OCI-M2 (cell line): ENCODE measurements at regions not wholly inside any gene's neighbourhood (a gene's known extent, or its start where the extent isn't known, plus 50 kb on each side); places are given as distances from the start of the nearest gene placed in this dataset.
"Not testable (repeated sequence)": the region's sequence is repeated elsewhere in the genome, so short reads cannot be mapped to it uniquely, and the experiment has no call there.

Source experiments
- DNase-seq: peaks from one replicate; lab custom pipeline; 2025; ENCODE audit not compliant: unreplicated experiment; lab: John Stamatoyannopoulos, UW

- DNase-seq = no peak
These were observed 713.4 kb upstream of the PCDH20 start for GRCh38 chr13:62129000-62129551.

- no peak for DNase-seq
These were observed 710.8 kb upstream of the PCDH20 start for GRCh38 chr13:62126400-62126799.

DNA sequence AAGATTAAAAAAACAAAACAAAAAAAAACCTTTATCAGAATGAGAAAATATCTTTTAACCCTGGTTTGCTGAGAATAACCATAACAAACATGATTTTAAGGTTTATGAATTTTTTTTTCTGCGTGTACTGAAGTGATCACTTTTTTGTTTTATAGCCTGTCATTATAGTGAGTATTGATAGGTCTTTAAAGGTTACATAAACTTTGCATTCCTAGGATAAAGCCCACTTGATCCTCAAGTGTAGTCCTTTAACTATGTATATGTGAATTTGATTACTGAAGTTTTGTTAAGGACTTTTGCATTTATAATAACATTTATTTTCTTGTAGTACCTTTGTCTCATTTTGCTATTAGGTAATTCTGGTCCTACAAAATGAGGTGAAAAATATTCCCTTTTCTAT, 709.8 kb upstream of the PCDH20 start:
- no peak for DNase-seq

DNA sequence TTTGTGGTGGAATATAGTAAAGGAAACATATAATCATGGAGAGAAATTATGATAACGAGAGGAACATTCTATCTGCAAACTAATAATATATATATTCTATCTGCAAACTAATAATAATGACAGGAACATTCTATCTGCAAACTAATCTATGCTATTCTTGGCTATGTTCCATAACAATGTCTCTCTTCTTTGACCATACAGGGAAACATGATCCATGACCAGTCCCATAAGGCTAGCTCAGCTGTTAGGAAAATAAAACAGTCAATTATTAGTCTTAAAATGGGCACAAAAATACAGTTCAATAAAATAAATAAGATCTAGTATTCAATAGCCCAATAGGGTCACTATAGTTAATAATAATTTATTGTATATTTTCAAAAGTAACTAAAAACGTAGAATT, 707.8 kb upstream of the PCDH20 start:
- DNase-seq = no peak

DNA sequence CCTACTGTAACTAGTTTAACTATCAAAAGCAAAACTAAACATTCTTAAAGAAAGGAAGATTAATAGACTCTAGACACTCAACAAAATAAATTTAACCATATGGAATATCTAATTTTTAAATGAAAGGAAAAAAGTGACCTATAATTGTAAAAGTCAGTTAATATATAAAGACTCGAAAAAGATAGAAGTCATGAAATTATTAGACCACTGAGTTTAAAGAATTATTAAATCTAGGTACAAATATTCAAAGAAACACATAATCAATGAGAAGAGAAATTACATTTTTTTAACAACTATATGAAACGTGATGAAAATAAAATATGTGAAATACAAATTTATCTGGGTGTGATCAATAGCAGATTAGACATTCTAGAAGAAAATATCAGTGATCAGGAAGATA, 706.8 kb upstream of the PCDH20 start:
- DNase-seq = no peak

DNA sequence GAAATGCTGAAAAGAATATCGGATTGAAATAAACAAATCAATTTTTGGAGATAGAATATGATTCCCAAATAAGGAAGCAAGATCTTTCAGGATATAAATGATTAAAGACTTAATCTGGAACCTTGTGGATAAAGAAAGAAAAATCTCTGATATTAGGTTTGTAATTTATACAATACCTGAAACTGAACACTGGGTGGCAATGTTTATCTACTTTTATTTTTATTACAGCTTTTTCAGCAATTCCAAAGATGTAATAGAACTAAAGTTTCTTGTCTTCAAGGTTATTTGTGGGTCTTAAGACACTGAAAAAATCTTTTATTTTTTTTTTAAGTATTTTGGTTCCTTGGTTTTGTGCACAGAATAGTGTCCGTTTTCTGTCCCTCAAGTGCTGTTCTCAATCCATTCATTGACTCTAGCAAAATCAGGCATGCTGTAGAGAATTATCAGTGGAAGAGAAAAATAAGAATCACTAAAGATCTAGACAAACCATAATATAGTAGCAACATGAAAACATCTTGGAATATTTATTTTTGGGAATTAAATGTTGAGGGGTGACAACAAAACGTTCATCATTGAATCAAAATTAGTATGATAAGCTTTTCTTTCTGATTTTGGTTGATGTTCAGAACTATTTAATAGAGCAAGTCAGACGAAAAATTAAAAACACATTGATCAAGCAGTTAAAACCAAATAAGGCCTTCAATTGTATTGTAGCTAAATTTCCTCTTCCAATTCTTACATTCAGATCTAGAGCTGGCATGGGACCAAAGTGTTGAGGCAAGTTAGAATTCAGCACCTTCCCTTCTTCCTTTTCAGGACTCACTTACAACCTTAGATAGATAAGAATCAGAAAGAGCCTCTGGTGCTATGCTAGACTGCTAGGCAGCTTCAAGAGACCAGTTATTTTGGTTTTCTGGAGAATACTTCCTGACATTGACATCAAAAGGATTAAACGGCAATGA, 704.4 kb upstream of the PCDH20 start:
- DNase-seq = no peak

DNA sequence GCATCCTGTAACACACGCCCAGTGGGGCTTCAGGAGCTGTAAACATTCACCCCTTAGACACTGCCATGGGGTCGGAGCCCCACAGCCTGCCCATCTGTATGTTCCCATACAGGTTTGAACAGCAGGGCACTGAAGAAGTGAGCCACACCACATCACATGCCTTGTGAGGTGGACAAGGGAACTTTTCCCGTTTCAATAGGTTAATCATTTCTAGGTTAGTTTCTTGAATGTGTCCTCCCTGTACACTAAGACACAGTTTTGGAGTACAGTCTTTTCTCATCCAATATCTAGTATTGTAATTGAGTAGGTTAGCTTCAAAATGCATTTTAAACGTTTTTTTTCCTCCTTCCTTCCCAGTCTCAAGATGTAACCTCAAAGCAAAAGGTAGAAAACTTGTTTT, 700.2 kb upstream of the PCDH20 start:
- DNase-seq = no peak

GRCh38 chr13:62113179-62113578, 697.5 kb upstream of the PCDH20 start:
- DNase-seq = no peak

GRCh38 chr13:62110079-62110478, 694.4 kb upstream of the PCDH20 start:
- no peak for DNase-seq

- DNase-seq = not testable (repeated sequence)
These were observed 688.5 kb upstream of the PCDH20 start for GRCh38 chr13:62104136-62104535.

DNA sequence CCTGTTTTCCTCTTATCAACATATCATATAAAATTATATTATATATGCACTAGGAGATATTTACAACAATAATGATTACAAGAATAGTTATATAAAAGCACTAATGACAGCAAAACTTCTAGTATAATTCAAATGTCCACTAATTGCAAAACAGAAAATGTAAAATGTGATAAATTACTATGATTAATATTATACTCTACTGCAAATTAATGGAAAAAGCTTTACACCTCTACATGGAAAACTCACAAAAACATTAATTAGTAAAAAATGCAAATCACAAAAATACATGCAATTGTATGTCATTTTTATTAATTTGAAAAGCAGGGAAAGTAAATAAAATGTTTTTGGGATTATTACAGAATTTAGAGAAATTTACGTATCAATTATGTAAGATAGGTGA, 681.0 kb upstream of the PCDH20 start:
- no peak for DNase-seq

- DNase-seq = no peak
These were observed 679.3 kb upstream of the PCDH20 start for GRCh38 chr13:62094932-62095331.

DNA sequence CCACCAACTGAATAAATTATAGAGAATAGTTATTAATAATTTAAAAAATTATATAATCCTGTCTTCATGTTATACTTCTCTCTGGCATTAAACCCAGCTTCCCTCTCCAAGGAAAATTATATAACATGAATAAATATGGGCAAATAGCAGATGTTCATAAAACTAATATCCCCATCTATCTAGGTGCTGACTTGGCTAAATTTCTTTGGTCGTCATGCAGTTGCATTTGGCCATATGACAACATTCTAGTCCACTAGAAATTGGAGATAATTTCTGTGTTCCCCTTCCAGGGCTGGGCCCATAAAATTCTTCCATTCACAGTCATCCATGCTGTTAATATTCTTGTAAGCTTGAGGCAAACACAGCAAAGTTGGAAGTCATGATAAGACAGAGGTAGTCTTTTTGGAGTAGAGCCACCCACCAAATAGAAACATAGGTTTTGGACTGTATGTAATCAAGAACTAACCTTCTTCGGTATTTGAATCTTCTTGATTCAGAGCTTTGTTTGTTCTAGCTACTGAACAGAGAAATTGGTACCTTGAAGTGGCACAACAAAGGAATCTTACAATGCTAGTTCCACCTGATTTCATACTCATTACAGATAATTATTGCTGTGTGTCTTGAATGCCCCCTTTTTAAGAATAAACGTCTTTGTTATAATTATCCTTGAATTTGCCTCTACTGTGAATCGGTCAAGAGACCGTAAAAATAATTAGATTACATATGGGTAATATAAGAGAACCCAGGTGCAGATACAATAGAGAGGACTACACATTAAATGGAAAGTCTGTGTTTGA, 678.5 kb upstream of the PCDH20 start:
- no peak for DNase-seq

DNA sequence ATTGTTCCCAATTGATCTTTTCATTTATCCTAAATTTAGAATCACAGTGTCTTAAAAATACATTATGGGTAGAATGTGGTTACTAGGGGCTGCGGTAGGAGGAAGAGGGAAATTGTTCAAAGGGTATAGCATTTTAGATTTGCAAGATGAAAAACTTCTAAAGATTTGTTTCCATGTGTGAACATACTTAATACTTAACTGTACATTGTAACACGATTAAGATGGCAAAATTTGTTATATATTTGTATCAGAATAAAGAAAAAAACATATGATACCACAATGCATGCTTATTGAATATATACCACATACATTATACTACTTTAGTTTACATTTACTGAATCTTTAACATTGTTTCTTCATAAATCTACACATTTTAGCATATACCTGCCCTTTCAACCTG, 677.3 kb upstream of the PCDH20 start:
- DNase-seq = no peak

GRCh38 chr13:62092536-62092935, 676.9 kb upstream of the PCDH20 start:
- DNase-seq = no peak

GRCh38 chr13:62088165-62088564, 672.5 kb upstream of the PCDH20 start:
- DNase-seq = no peak

GRCh38 chr13:62087124-62087523, 671.5 kb upstream of the PCDH20 start:
- no peak for DNase-seq

GRCh38 chr13:62085337-62086229, 669.9 kb upstream of the PCDH20 start:
- DNase-seq = no peak

- DNase-seq = no peak
These were observed 669.1 kb upstream of the PCDH20 start for GRCh38 chr13:62084728-62085127.

DNA sequence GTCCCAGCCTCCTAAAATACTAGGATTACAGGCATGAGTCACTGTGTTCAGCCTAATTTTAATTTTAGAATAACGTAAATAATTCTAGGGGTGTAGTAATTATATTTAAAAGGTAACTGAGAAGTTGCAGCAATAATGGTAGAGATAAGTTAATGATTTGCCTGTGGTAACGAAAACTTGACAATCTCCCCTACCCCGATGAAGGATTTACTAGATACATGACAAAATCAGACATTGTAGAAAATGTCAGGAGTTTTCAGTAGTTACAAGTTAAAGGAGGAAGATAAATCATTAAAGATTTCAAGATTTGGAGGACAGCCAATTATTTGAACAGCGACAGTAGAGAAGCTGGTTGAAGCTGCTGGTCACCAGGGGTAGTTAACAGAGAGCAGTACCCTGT, 652.2 kb upstream of the PCDH20 start:
- DNase-seq = no peak

DNA sequence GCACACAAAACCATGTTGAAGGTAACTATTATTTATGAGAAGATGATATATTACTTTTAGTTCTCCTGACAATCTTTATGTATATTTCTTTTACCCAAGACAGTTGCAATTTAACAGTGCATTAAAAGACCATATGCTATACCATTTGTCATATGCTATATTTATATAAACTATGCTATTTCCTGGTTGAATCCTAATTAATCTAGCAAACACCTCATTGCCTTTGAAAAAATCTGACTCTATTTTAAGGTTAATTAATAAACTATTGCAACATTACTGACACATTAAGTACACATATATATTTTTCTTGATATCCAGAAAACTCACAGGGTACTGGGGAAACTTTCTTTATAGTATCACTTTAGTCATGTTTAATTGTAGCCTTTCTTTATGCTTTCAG, 649.4 kb upstream of the PCDH20 start:
- DNase-seq = no peak
